ENCODE measurements at regions not wholly inside any gene's neighbourhood (a gene's known extent, or its start where the extent isn't known, plus 50 kb on each side); places are given as distances from the start of the nearest gene placed in this dataset.

GRCh38 chr2:78890935-78891334, 134.6 kb upstream of the REG3G start:
- H3K79me2 ChIP-seq (ENCODE audit: control insufficient read depth, insufficient read depth, low read length, poor library complexity), result no peaks in the 10 kb centered on the region
- H2BK5ac ChIP-seq (ENCODE audit: low read depth, low read length, poor library complexity), result no peak overlapping the region
- no peaks in the 10 kb centered on the region for H3K4me1 ChIP-seq (ENCODE audit: control insufficient read depth in 1 of 2, insufficient read depth in 2 of 2, low read length in 2 of 2)
- H4K91ac ChIP-seq (ENCODE audit: low read depth, low read length), result no peak overlapping the region
- no peak overlapping the region for H2BK120ac ChIP-seq (ENCODE audit: insufficient read depth, low read length, poor library complexity)
- H3K79me1 ChIP-seq (ENCODE audit: low read length), result no peaks in the 10 kb centered on the region
- no peaks in the 10 kb centered on the region for H3K27me3 ChIP-seq (ENCODE audit: insufficient read depth, low read length)
- H4K8ac ChIP-seq (ENCODE audit: low read depth, low read length), result no peak overlapping the region
- H3K14ac ChIP-seq (ENCODE audit: low read length), result no peak overlapping the region
- no CpG with 5 or more reads among the region's 2 CpGs for WGBS (ENCODE audit: extremely low coverage, insufficient coverage, insufficient read length)
- H3K4ac ChIP-seq (ENCODE audit: low read depth, low read length), result no peak overlapping the region
- H3K9ac ChIP-seq (ENCODE audit: low read length), result no peak overlapping the region
- H3K27ac ChIP-seq (ENCODE audit: low read depth, low read length), result no peak overlapping the region
- H2BK12ac ChIP-seq (ENCODE audit: low read length), result no peak overlapping the region
- H3K23ac ChIP-seq (ENCODE audit: low read length), result no peak overlapping the region
- H3K4me3 ChIP-seq (ENCODE audit: low read depth, low read length), result no peak overlapping the region
- H3K9me3 ChIP-seq (ENCODE audit: insufficient read depth, low read depth, low read length), result no peaks in the 10 kb centered on the region
- H3K18ac ChIP-seq (ENCODE audit: low read length), result no peak overlapping the region
- H2AFZ ChIP-seq (ENCODE audit: insufficient read depth, low read length, poor library complexity), result no peak overlapping the region
- no peaks in the 10 kb centered on the region for H3K36me3 ChIP-seq (ENCODE audit: control insufficient read depth in 1 of 2, insufficient read depth in 2 of 2, low read length in 2 of 2)
- no peak for DNase-seq
- H2AK5ac ChIP-seq (ENCODE audit: low read length), result no peak overlapping the region
- no peak overlapping the region for H3K4me2 ChIP-seq (ENCODE audit: low read length)
- H4K12ac ChIP-seq (ENCODE audit: low read depth, low read length), result no peak overlapping the region

- no peak overlapping the region for H3K27ac ChIP-seq (ENCODE audit: low read depth, low read length)
- no peaks in the 10 kb centered on the region for H3K9me3 ChIP-seq (ENCODE audit: insufficient read depth, low read depth, low read length)
- no peaks in the 10 kb centered on the region for H3K79me1 ChIP-seq (ENCODE audit: low read length)
- H2BK12ac ChIP-seq (ENCODE audit: low read length), result no peak overlapping the region
- H4K12ac ChIP-seq (ENCODE audit: low read depth, low read length), result no peak overlapping the region
- no peak overlapping the region for H4K91ac ChIP-seq (ENCODE audit: low read depth, low read length)
- peaks cover 2 to 3% of the 10 kb centered on the region in 2 experiments for H3K4me1 ChIP-seq (ENCODE audit: control insufficient read depth in 1 of 2, insufficient read depth in 2 of 2, low read length in 2 of 2)
- no peak overlapping the region for H3K14ac ChIP-seq (ENCODE audit: low read length)
- H3K9ac ChIP-seq (ENCODE audit: low read length), result no peak overlapping the region
- H2BK120ac ChIP-seq (ENCODE audit: insufficient read depth, low read length, poor library complexity), result no peak overlapping the region
- no peak overlapping the region for H3K4me3 ChIP-seq (ENCODE audit: low read depth, low read length)
- H3K27me3 ChIP-seq (ENCODE audit: insufficient read depth, low read length), result no peaks in the 10 kb centered on the region
- H3K79me2 ChIP-seq (ENCODE audit: control insufficient read depth, insufficient read depth, low read length, poor library complexity), result no peaks in the 10 kb centered on the region
- H3K23ac ChIP-seq (ENCODE audit: low read length), result no peak overlapping the region
- no peak overlapping the region for H3K4ac ChIP-seq (ENCODE audit: low read depth, low read length)
- H2BK5ac ChIP-seq (ENCODE audit: low read depth, low read length, poor library complexity), result no peak overlapping the region
- H3K18ac ChIP-seq (ENCODE audit: low read length), result no peak overlapping the region
- H4K8ac ChIP-seq (ENCODE audit: low read depth, low read length), result no peak overlapping the region
- no peaks in the 10 kb centered on the region for H3K36me3 ChIP-seq (ENCODE audit: control insufficient read depth in 1 of 2, insufficient read depth in 2 of 2, low read length in 2 of 2)
- H2AK5ac ChIP-seq (ENCODE audit: low read length), result no peak overlapping the region
- DNase-seq, result no peak
- no CpG with 5 or more reads among the region's 3 CpGs for WGBS (ENCODE audit: extremely low coverage, insufficient coverage, insufficient read length)
- H2AFZ ChIP-seq (ENCODE audit: insufficient read depth, low read length, poor library complexity), result no peak overlapping the region
- no peak overlapping the region for H3K4me2 ChIP-seq (ENCODE audit: low read length)
Observed at GRCh38 chr2:78892295-78892694, 133.2 kb upstream of the REG3G start.

GRCh38 chr2:78895022-78895421, 130.5 kb upstream of the REG3G start:
- H2AFZ ChIP-seq (ENCODE audit: insufficient read depth, low read length, poor library complexity), result no peak overlapping the region
- no peaks in the 10 kb centered on the region for H3K9me3 ChIP-seq (ENCODE audit: insufficient read depth, low read depth, low read length)
- no peak overlapping the region for H3K4me2 ChIP-seq (ENCODE audit: low read length)
- DNase-seq, result no peak
- H3K4me3 ChIP-seq (ENCODE audit: low read depth, low read length), result no peak overlapping the region
- WGBS (ENCODE audit: extremely low coverage, insufficient coverage, insufficient read length), result no CpG with 5 or more reads among the region's 1 CpG
- H3K18ac ChIP-seq (ENCODE audit: low read length), result no peak overlapping the region
- H3K4ac ChIP-seq (ENCODE audit: low read depth, low read length), result no peak overlapping the region
- H2BK12ac ChIP-seq (ENCODE audit: low read length), result no peak overlapping the region
- no peak overlapping the region for H4K91ac ChIP-seq (ENCODE audit: low read depth, low read length)
- H3K27ac ChIP-seq (ENCODE audit: low read depth, low read length), result no peak overlapping the region
- peaks cover 2 to 3% of the 10 kb centered on the region in 2 experiments for H3K4me1 ChIP-seq (ENCODE audit: control insufficient read depth in 1 of 2, insufficient read depth in 2 of 2, low read length in 2 of 2)
- no peak overlapping the region for H3K9ac ChIP-seq (ENCODE audit: low read length)
- no peaks in the 10 kb centered on the region for H3K27me3 ChIP-seq (ENCODE audit: insufficient read depth, low read length)
- no peak overlapping the region for H3K23ac ChIP-seq (ENCODE audit: low read length)
- H4K12ac ChIP-seq (ENCODE audit: low read depth, low read length), result no peak overlapping the region
- no peaks in the 10 kb centered on the region for H3K36me3 ChIP-seq (ENCODE audit: control insufficient read depth in 1 of 2, insufficient read depth in 2 of 2, low read length in 2 of 2)
- H2BK120ac ChIP-seq (ENCODE audit: insufficient read depth, low read length, poor library complexity), result no peak overlapping the region
- H2AK5ac ChIP-seq (ENCODE audit: low read length), result no peak overlapping the region
- no peak overlapping the region for H2BK5ac ChIP-seq (ENCODE audit: low read depth, low read length, poor library complexity)
- no peaks in the 10 kb centered on the region for H3K79me2 ChIP-seq (ENCODE audit: control insufficient read depth, insufficient read depth, low read length, poor library complexity)
- no peak overlapping the region for H3K14ac ChIP-seq (ENCODE audit: low read length)
- no peak overlapping the region for H4K8ac ChIP-seq (ENCODE audit: low read depth, low read length)
- no peaks in the 10 kb centered on the region for H3K79me1 ChIP-seq (ENCODE audit: low read length)

GRCh38 chr2:78896536-78896935, 129.0 kb upstream of the REG3G start:
- H2BK5ac ChIP-seq (ENCODE audit: low read depth, low read length, poor library complexity), result no peak overlapping the region
- no peak overlapping the region for H3K27ac ChIP-seq (ENCODE audit: low read depth, low read length)
- H3K79me1 ChIP-seq (ENCODE audit: low read length), result no peaks in the 10 kb centered on the region
- no peak overlapping the region for H3K4ac ChIP-seq (ENCODE audit: low read depth, low read length)
- H4K91ac ChIP-seq (ENCODE audit: low read depth, low read length), result no peak overlapping the region
- H3K9me3 ChIP-seq (ENCODE audit: insufficient read depth, low read depth, low read length), result no peaks in the 10 kb centered on the region
- no peak overlapping the region for H3K4me2 ChIP-seq (ENCODE audit: low read length)
- no peak overlapping the region for H3K4me3 ChIP-seq (ENCODE audit: low read depth, low read length)
- WGBS (ENCODE audit: extremely low coverage, insufficient coverage, insufficient read length), result no CpG with 5 or more reads among the region's 3 CpGs
- no peak overlapping the region for H2AFZ ChIP-seq (ENCODE audit: insufficient read depth, low read length, poor library complexity)
- H3K18ac ChIP-seq (ENCODE audit: low read length), result no peak overlapping the region
- H3K79me2 ChIP-seq (ENCODE audit: control insufficient read depth, insufficient read depth, low read length, poor library complexity), result no peaks in the 10 kb centered on the region
- H3K36me3 ChIP-seq (ENCODE audit: control insufficient read depth in 1 of 2, insufficient read depth in 2 of 2, low read length in 2 of 2), result no peaks in the 10 kb centered on the region
- H2AK5ac ChIP-seq (ENCODE audit: low read length), result no peak overlapping the region
- H2BK120ac ChIP-seq (ENCODE audit: insufficient read depth, low read length, poor library complexity), result no peak overlapping the region
- H3K9ac ChIP-seq (ENCODE audit: low read length), result no peak overlapping the region
- H4K12ac ChIP-seq (ENCODE audit: low read depth, low read length), result no peak overlapping the region
- H3K27me3 ChIP-seq (ENCODE audit: insufficient read depth, low read length), result no peaks in the 10 kb centered on the region
- H4K8ac ChIP-seq (ENCODE audit: low read depth, low read length), result no peak overlapping the region
- H3K14ac ChIP-seq (ENCODE audit: low read length), result no peak overlapping the region
- H2BK12ac ChIP-seq (ENCODE audit: low read length), result no peak overlapping the region
- DNase-seq, result peak; percentile 73 to 84
- H3K23ac ChIP-seq (ENCODE audit: low read length), result no peak overlapping the region
- H3K4me1 ChIP-seq (ENCODE audit: control insufficient read depth in 1 of 2, insufficient read depth in 2 of 2, low read length in 2 of 2), result peaks cover 2 to 3% of the 10 kb centered on the region in 2 experiments

All from trophoblast cell (in vitro differentiated cells and primary cell).